K562 (cell line): ENCODE measurements at regions not wholly inside any gene's neighbourhood (a gene's known extent, or its start where the extent isn't known, plus 50 kb on each side); places are given as distances from the start of the nearest gene placed in this dataset.

Experiments
- ATAC-seq: fragments of 200-7000 bp; cut with Tn5 transposase; 3 replicates; pipeline ENCODE4 v1.9.1; 2020; ENCODE audit warnings: moderate library complexity
- BruUV-seq: library from RNA; stranded (reverse); fragments of 400-500 nt; replicated peaks from 2 replicates; lab custom pipeline; 2021; lab: Mats Ljungman, UMichigan
- CTCF ChIA-PET: fragments of 300-600 bp; formaldehyde crosslinking; extraction: SDS; loops from one replicate; lab custom pipeline; 2021; ENCODE audit warnings: low intra/inter-chr PET ratio; lab: Yijun Ruan, JAX
- POLR2A ChIA-PET: fragments of 300-600, 350-650 bp; sonication (Branson Sonifier 250); formaldehyde crosslinking; extraction: SDS; loops from one replicate; lab custom pipeline; 2021; ENCODE audit warnings: antibody characterized with exemption, inconsistent platforms; lab: Yijun Ruan, JAX
- DNase-seq, 4 experiments: peaks; one replicate each; pipeline versions ENCODE4 v3.0.0 to v3.0.0-alpha.2; 2011 to 2018; ENCODE audit warnings: low spot score in 3 of 4, mixed read lengths in 3 of 4; ENCODE audit errors: extremely low read depth in 1 of 4
- FAIRE-seq: peaks from 2 replicates; lab custom pipeline; 2011; peaks lifted over from hg19 to GRCh38; lab: Jason Lieb, UNC
- H2AFZ ChIP-seq: 2 replicates; pipeline ENCODE4 v1.6.0; 2011; ENCODE audit warnings: low read depth, low read length, control low read depth, inconsistent platforms
- H3K27ac ChIP-seq: fragments of 200-600 bp; 3 replicates; pipeline ENCODE4 v1.8.0; 2011; ENCODE audit warnings: low read depth, mild to moderate bottlenecking, control low read depth, inconsistent platforms, low read length, moderate library complexity, mixed read lengths; ENCODE audit errors: extremely low read depth
- H3K27me3 ChIP-seq, 2 experiments: fragments of 300-600 bp in 1 of 2; 2 replicates in 1 of 2; 3 replicates in 1 of 2; pipeline versions ENCODE4 v1.6.0 to v1.8.0; 2011; ENCODE audit warnings: inconsistent platforms in 2 of 2, low read length in 2 of 2, mild to moderate bottlenecking in 1 of 2, mixed read lengths in 1 of 2, moderate library complexity in 1 of 2; ENCODE audit not compliant: control insufficient read depth in 2 of 2, insufficient read depth in 2 of 2
- H3K36me3 ChIP-seq: fragments of 300-600 bp; 3 replicates; pipeline ENCODE4 v1.8.0; 2011; ENCODE audit warnings: mild to moderate bottlenecking, low read length, inconsistent platforms; ENCODE audit not compliant: control insufficient read depth, insufficient read depth
- H3K4me1 ChIP-seq, 2 experiments: fragments of 200-600 bp in 1 of 2; replicated peaks in 1 of 2; 2 replicates in 1 of 2; 3 replicates in 1 of 2; pipeline versions ENCODE4 v1.5.1 to v1.8.0; 2011; ENCODE audit warnings: inconsistent platforms in 2 of 2, low read length in 2 of 2, mild to moderate bottlenecking in 1 of 2, mixed read lengths in 1 of 2, moderate library complexity in 1 of 2; ENCODE audit not compliant: control insufficient read depth in 2 of 2, insufficient read depth in 2 of 2
- H3K4me2 ChIP-seq: 2 replicates; pipeline ENCODE4 v1.6.1; 2011; ENCODE audit warnings: low read length, control low read depth, inconsistent platforms, mixed read lengths; ENCODE audit not compliant: insufficient read depth
- H3K4me3 ChIP-seq: fragments of 200-600 bp; sonication (generic), shearing (Covaris generic); 2 replicates; pipeline ENCODE4 v1.5.1; 2016; ENCODE audit warnings: control low read depth, inconsistent platforms
- H3K79me2 ChIP-seq: fragments of 200-600 bp; 3 replicates; pipeline ENCODE4 v1.8.0; 2011; ENCODE audit warnings: low read length, inconsistent platforms; ENCODE audit not compliant: control insufficient read depth, insufficient read depth
- H3K9ac ChIP-seq, 2 experiments: 2 replicates each; pipeline versions ENCODE4 v1.6.0 to v1.6.1; 2011; ENCODE audit warnings: low read depth in 2 of 2, low read length in 2 of 2, control low read depth in 1 of 2, inconsistent platforms in 1 of 2, mild to moderate bottlenecking in 1 of 2, mixed read lengths in 1 of 2; ENCODE audit not compliant: insufficient read depth in 1 of 2
- H3K9me1 ChIP-seq: one replicate; pipeline ENCODE4 v1.6.0; 2011; ENCODE audit warnings: inconsistent platforms, mild to moderate bottlenecking, low read length, moderate library complexity; ENCODE audit not compliant: control insufficient read depth, insufficient read depth
- H3K9me3 ChIP-seq: replicated peaks from 2 replicates; pipeline ENCODE4 v1.5.1; 2011; ENCODE audit warnings: low read depth, low read length, inconsistent platforms; ENCODE audit not compliant: control insufficient read depth, insufficient read depth
- H4K20me1 ChIP-seq: replicated peaks from 2 replicates; pipeline ENCODE4 v1.6.1; 2011; ENCODE audit warnings: low read length, inconsistent platforms, mixed read lengths; ENCODE audit not compliant: control insufficient read depth, insufficient read depth
- CBX1 ChIP-seq: sonication (generic); IDR thresholded peaks from 2 replicates; pipeline ENCODE4 v1.6.1; 2016; ENCODE audit warnings: antibody characterized with exemption, low read depth, mild to moderate bottlenecking
- DDX20 ChIP-seq: fragments of 450-650 bp; IDR thresholded peaks from 2 replicates; pipeline ENCODE4 v1.6.1; 2016; ENCODE audit warnings: missing genetic modification characterization, low read depth, mild to moderate bottlenecking, missing compliant biosample characterization, moderate library complexity
- E2F6 ChIP-seq, 2 experiments: IDR thresholded peaks; 2 replicates each; pipeline ENCODE4 v1.6.1; 2011; ENCODE audit warnings: borderline replicate concordance in 1 of 2, control low read depth in 1 of 2, low read depth in 1 of 2, low read length in 1 of 2, mild to moderate bottlenecking in 1 of 2, mixed read lengths in 1 of 2, moderate library complexity in 1 of 2; ENCODE audit not compliant: insufficient read depth in 1 of 2, insufficient read length in 1 of 2, poor library complexity in 1 of 2, severe bottlenecking in 1 of 2; ENCODE audit errors: extremely low read depth in 1 of 2
- ESRRB ChIP-seq: fragments of 250-450 bp; sonication (Bioruptor Pico); IDR thresholded peaks from 2 replicates; pipeline ENCODE4 v1.5.0; 2020; ENCODE audit warnings: mild to moderate bottlenecking, moderate library complexity, borderline replicate concordance
- MNT ChIP-seq, 2 experiments: fragments of 450-650 bp; conservative IDR thresholded peaks; 2 replicates each; pipeline ENCODE4 v1.6.1; 2017; ENCODE audit warnings: mild to moderate bottlenecking in 2 of 2, moderate library complexity in 2 of 2
- NCOA4 ChIP-seq: fragments of 450-650 bp; IDR thresholded peaks from 2 replicates; pipeline ENCODE4 v1.6.1; 2018; ENCODE audit warnings: mild to moderate bottlenecking; ENCODE audit not compliant: partially characterized antibody
- PHF21A ChIP-seq: fragments of 450-650 bp; IDR thresholded peaks from 2 replicates; pipeline ENCODE4 v1.6.1; 2017; ENCODE audit warnings: low read depth, borderline replicate concordance
- SFPQ ChIP-seq: fragments of 200-400 bp; formaldehyde crosslinking; IDR thresholded peaks from 2 replicates; pipeline ENCODE4 v1.6.1; 2017; ENCODE audit warnings: mild to moderate bottlenecking, low read depth, low read length, moderate library complexity
- SMAD4 ChIP-seq: fragments of 250-450 bp; sonication (Bioruptor Pico); conservative IDR thresholded peaks from 2 replicates; pipeline ENCODE4 v1.8.0; 2021; ENCODE audit warnings: inconsistent platforms, mild to moderate bottlenecking, moderate library complexity
- SMARCA4 ChIP-seq: fragments of 450-650 bp; IDR thresholded peaks from 2 replicates; pipeline ENCODE4 v1.6.1; 2016
- SUPT5H ChIP-seq: fragments of 450-650 bp; IDR thresholded peaks from 2 replicates; pipeline ENCODE4 v1.6.1; 2016
- THRAP3 ChIP-seq: fragments of 450-650 bp; IDR thresholded peaks from 2 replicates; pipeline ENCODE4 v1.6.1; 2016; ENCODE audit warnings: mild to moderate bottlenecking, inconsistent platforms, borderline replicate concordance
- ZNF696 ChIP-seq: fragments of 250-450 bp; sonication (Bioruptor Pico); conservative IDR thresholded peaks from 2 replicates; pipeline ENCODE4 v1.4.0; 2020; ENCODE audit warnings: mild to moderate bottlenecking, moderate library complexity
- WGBS: fragments of 100-300 bp; shearing (Covaris generic); methylation state at CpG from one replicate; pipeline ENCODE4 v1.1.6; 2016; ENCODE audit warnings: low coverage, mixed read lengths; ENCODE audit not compliant: insufficient coverage; ENCODE audit errors: missing lambda C conversion rate; 5-methylcytosine and 5-hydroxymethylcytosine counted together
- in situ Hi-C: fragments of 300-500 bp; cut with MboI; formaldehyde crosslinking; loops from 4 replicates; pipeline ENCODE4 v1.15.0; 2018; ENCODE audit warnings: inconsistent platforms, mixed read lengths
- intact Hi-C: fragments of 100-400 bp; cut with micrococcal nuclease; formaldehyde crosslinking; loops from 2 replicates; pipeline ENCODE4 v1.14.2; 2022

GRCh38 chr10:23877791-23878320 is 331.1 kb upstream of the KIAA1217 start:
- Histone ChIP-seq H3K79me2 (no peaks in the 10 kb centered on the region), H3K9me3 (no peaks in the 10 kb centered on the region), H2AFZ (no peak overlapping the region), H3K27me3 (no peaks in the 10 kb centered on the region), H3K9ac (no peak overlapping the region), H4K20me1 (no peaks in the 10 kb centered on the region), H3K4me3 (no peak overlapping the region)
- intact Hi-C loops (no loop called here), in situ Hi-C loops (no loop called here)
- FAIRE-seq = no peak
- CTCF ChIA-PET = no interaction called here
- no peak for DNase-seq
- no TSS peak for BruUV-seq
- under 1% methylated on average over 10 of the region's 10 CpGs for WGBS
- TF ChIP-seq ESRRB = no peak
- TF ChIP-seq PHF21A = no peak
- TF ChIP-seq CBX1 = no peak
- no peak for TF ChIP-seq MNT (conservative IDR thresholded peaks at IDR 0.05)
- no peak for TF ChIP-seq DDX20 (tag)
- no peak for TF ChIP-seq E2F6 (IDR thresholded peaks at IDR 0.05; ENCODE audit: borderline replicate concordance in 1 of 2, extremely low read depth in 1 of 2, insufficient read depth in 1 of 2, insufficient read length in 1 of 2, low read depth in 1 of 2, low read length in 1 of 2, poor library complexity in 1 of 2, severe bottlenecking in 1 of 2)
- no peak for TF ChIP-seq NCOA4
- no peak for TF ChIP-seq SUPT5H
- TF ChIP-seq ZNF696 = no peak
- no peak for TF ChIP-seq SFPQ
- TF ChIP-seq SMAD4 (CRISPR knock-in tag) = no peak
- no peak for TF ChIP-seq SMARCA4
- no peak for TF ChIP-seq THRAP3
- TF ChIP-seq, all 486 proteins: peak for 0
- Histone ChIP-seq H3K4me1 (no peaks in the 10 kb centered on the region), H3K9me1 (no peaks in the 10 kb centered on the region), H3K27ac (no peak overlapping the region), H3K36me3 (no peaks in the 10 kb centered on the region), H3K4me2 (no peak overlapping the region)
- no peak for ATAC-seq
- POLR2A ChIA-PET = no interaction called here
